Activated T-cell treated with anti-CD3 and anti-CD28 coated beads for 48 hours (primary cell): ENCODE measurements at regions not wholly inside any gene's neighbourhood (a gene's known extent, or its start where the extent isn't known, plus 50 kb on each side); places are given as distances from the start of the nearest gene placed in this dataset.
A peak's percentile ranks its signal among the peaks of the same experiment; 100 is the strongest.
"Not testable (repeated sequence)": the region's sequence is repeated elsewhere in the genome, so short reads cannot be mapped to it uniquely, and the experiment has no call there.

Experiments used
- DNase-seq: peaks from one replicate; pipeline ENCODE4 v3.0.0-alpha.2; 2020; ENCODE audit warnings: low read depth

DNA sequence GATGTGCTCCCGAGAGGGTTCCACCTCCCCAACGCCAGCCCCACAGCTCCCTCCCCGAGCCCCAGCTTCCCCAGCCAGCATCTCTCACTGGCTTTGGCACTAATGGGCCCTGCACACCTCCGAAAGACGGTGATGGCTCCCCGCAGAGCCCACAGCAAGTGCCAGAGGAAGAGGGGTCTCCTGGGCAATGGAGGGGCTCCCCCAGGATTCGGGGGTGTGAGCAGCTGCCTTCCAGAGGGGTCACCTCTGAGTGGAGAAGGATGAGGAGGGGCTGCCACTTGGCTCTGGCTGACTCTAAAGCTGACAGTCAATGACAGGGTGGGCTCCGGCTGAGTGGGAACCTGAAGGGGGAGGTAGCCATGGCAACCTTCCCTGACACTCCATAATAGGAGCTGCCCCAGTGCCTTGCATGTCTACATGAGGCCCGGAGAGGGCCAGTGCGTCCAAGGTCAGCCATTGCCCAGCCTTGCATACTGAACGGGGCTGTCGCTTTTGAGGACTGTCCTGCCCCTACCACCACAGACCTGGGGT is 98.6 kb upstream of the SYT13 start:
- DNase-seq, result no peak

DNA sequence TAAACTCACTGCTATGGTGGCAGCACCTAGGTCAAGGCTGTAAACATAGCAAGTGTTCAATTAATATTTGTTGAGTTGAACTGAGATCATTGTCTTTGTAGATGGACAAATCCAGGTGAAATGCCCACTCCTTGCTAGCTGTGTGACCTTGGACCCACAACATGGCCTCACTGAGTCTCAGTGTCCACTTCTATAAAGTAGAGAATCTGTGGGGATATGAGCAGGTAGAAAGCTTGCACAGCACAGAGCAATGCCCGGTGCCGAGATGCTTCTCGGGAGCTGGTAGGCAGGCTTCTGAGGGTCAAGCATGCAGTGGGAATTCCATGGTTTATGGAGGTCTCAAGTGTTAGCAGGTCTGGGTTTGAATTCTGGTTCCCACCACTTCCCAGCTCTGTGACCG is 97.9 kb upstream of the SYT13 start:
- DNase-seq, result no peak

DNA sequence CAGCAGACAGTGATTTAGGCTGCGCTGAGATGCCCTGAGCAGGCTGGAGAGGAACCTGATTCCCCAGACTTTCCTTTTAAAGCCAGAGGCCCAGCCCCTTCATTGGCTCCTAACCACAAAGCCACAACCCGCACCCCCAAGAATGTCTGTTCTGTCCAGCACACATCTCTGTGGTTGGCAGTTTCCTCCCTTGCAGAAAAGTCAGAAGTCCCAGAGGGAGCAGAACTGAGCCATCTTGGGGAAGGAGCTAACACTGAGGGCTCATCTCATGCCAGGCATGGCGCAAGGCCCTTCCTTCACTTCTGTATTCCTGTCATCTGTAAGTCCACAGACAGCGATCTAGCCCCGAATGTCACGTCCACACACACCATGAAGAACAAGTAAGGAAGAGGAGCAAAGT is 97.1 kb upstream of the SYT13 start:
- DNase-seq, result no peak

DNA sequence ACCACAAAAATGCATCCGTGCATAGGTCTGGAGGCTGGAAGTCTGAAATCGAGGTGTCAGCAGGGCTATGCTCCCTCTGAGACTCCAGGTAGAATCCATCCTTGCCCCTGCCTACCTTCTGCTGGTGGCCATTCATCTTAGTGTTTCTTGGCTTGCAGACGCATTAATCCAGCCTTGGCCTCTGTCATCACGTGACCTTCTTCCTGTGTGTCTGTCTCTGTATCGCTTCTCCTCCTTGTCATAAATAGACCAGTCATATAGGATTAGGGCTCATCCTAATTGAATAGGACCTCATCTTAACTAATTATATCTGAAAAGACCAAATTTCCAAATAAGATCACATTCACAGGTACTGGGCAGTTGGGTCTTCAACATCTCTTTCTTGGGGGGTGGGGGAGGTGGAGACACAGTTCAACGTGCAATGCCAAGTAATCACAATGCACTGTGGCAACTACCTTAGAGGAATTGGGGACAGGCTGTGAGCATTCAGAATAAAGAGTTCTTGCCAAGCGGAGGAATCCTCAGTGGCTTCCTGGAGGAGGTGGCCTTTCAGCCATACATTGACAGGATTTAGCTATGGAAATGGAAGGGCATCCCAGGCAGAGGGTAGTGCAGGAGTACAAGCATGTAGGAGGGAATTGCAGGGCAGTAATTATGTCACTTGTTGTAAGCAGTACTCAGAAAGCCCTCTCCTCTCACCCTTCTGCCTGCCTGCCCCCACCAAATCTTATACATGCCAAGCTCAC is 96.2 kb upstream of the SYT13 start:
- DNase-seq, result no peak

DNA sequence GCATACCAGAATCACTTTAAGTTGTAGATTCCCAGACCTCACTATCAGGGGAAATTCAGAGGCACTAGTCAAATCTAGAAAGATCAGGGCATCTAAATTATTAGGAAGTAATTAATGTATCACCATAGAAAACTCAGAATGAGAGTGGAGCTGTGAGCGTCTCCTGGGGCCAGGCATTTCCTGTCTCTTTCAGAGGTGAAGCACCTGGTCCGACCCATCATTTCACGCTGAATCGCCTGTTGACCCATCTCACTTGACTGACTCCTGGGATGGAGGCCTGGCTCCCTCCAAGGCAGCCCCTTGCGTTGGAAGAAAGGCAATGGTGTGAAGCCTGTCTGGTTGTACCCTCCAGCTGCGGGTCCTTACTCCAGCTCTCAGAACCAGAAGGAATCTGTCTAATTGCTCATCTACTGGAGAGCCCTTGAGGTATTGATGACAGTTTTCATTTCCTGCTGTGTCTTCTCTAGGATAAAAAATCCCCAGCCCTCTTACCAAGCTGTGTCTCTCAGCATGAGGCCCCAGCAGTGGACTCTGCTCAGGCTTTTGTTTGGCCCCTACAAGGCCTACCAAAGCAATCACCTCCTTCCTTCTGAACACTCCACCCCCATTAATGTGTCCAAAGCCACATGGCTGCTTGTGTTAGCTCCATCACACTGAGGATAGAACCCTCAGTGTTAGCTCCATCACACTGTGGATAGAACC is 93.2 kb upstream of the SYT13 start:
- no peak for DNase-seq

DNA sequence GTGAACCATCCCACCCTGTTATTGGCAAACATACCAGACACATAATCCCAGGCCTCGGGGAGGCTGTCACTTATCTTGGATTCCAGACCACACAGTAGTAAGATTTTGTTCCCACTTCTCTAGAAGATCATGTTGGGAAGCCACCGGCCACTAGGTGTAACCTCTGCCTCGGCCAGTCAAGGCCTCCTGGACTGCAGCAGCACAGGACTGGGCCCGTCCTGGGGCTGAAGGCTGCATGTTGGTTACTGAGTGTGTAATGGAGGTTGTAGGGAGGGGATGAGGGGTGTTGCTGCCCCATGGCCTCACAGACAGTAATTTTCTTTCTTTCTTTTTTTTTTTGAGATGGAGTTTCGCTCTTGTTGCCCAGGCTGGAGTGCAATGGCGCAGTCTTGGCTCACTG is 92.4 kb upstream of the SYT13 start:
- DNase-seq, result no peak

DNA sequence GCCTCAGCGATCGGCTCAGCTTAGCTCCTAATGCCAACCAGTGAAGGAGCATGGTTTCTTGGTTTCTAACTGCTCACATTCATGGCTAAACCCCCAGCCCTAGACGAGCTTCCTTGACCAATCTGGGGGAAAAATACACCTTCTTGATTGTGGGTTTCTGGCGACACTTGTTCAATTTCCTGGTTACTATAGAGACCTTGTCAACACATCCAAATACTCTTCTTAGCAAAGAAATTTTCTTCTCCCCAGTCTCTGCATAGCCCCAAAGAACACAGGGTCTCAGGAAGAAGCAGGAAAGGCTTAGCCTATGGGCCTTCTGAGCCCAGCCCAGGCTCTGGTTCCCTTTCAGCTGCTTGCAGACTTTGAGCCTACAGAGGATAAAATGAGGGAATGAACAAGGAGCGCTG is 88.5 kb upstream of the SYT13 start:
- DNase-seq, result no peak

DNA sequence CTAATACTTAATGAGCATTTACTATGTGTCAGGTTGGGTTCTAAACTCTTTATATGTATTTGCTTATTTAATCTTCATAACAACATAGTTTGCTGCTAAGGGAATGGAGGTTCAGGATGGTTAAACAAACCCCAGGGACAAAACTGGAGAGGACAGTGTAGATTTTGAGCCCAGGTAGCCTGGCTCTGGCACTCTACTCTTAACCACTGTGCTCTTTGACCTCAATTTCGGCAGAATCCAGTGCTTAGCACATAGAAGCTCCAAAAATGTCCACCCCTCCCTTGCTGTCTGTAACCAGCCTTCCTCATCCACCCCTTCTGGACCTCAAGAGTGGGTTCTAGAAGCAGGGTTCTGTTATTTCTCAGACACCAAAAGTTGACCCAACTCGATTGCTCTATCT is 88.0 kb upstream of the SYT13 start:
- no peak for DNase-seq

DNA sequence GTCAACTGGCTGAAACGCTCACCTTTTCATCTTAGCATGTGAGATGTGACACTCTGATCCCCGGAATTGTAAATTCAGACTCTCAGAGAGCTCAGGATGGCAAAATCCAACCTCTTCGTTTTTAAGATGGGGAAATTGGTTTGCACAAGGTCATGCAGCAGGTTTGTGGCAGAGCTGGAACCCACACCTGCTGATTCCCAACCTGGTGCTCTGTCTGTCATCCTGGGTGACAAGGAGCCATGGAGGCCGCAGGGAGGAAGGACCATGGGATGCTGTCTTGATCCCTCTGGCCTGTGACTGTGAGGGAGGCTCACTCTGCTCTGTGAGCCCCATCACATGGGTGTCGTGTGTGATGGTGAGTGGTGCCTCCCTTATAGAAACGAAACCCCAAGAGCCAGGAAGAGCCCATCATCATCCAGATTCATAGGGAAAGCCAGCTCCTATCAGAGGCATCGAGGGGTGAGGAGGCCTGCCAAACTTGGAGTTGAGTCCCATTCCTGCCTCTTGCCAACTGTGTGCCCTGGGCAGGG is 87.4 kb upstream of the SYT13 start:
- no peak for DNase-seq

DNA sequence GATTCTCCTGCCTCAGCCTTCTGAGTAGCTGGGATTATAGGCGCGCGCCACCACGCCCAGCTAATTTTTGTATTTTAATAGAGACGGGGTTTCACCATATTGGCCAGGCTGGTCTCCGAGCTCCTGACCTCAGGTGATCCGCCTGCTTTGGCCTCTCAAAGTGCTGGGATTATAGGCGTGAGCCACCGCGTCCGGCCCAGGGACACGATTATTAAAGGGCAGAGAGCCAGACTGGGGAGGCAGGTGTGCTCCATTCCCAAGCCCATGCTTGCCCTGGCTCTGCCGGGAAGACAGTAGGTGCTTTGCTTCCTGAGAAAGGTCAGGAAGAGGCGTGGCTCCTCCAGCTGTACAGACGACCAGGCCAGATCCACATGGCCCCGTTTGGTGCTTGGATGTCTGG is 86.3 kb upstream of the SYT13 start:
- DNase-seq, result not testable (repeated sequence)

DNA sequence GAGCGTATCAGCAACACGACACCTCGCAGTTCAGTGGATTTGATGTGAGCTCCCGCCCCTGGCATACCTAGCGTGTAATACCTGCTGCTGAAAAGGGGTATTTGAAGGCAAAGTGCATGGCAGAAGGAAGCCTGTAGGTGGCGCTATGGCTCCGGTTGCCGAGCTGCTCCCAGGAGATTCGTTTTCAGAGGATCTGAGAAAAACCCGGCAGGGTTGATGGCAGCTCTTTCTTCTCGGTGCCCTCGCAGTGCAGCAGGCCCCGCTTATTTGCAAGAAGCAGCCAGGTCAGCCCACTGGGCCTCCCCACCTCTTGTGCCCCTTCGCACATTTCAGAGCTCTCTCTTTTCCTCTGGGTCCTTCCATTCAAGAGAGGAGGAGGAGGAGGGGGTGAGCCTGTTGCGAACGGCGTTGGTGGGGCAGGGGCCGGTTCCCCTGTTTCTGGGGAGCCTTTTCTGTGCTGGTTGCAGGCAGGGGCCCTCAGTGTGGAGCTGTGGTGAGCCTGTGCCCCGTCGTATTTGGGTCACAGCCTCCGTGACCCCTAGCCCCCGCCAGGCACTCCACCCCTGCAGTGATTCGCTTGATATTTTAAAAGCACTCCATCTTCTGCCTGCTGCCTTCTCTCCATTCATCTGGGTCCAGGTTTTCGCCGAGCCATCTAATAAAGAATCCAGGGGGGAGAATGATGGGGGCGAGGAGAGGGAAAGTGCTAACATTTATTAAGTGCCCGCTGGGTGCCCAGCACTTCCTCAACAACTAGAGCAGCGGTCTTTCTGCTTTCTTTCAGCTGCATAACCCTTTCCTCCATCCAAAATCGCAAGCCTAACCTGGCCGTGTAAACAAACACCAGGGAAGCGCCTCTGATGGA is 85.3 kb upstream of the SYT13 start:
- DNase-seq, result peak; percentile 61

DNA sequence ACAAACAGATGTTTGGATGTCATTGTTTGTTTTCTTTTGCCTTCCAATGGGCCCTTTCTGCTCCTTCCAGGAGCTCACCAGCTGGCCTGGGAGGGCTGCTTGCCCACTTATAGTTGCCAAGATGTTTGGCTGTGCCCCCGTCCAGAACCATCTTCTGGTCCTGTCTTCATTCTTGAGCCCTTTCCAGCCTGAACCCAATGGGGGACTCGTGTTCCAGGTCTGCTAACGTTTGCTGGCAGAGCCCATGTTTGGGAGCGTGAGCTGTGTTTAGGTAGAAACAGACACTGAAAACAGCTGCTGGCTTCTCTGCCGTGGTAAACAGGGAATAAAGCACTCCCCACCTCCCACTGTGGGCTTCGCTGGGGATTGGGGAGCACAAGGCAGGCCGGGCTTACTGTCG is 83.2 kb upstream of the SYT13 start:
- no peak for DNase-seq

DNA sequence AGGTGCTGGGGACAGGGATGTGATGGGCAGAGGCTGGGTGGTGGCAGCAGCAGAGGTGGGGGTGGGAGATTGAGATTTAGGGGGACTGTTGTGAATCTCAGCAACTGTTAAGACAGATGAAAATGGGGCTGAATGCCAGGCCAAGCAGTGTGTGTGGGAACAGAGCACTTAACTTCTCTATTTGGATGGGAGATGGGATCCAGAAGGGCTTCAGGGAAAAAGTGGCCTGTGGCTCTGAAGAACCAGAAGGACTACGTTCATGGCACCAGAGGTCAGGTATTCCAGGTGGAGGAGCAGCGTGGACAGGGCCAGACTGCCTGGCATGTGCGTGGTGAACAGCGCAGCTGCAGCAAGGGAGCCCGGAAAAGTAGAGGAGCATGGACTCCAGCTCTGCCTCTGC is 82.6 kb upstream of the SYT13 start:
- no peak for DNase-seq

DNA sequence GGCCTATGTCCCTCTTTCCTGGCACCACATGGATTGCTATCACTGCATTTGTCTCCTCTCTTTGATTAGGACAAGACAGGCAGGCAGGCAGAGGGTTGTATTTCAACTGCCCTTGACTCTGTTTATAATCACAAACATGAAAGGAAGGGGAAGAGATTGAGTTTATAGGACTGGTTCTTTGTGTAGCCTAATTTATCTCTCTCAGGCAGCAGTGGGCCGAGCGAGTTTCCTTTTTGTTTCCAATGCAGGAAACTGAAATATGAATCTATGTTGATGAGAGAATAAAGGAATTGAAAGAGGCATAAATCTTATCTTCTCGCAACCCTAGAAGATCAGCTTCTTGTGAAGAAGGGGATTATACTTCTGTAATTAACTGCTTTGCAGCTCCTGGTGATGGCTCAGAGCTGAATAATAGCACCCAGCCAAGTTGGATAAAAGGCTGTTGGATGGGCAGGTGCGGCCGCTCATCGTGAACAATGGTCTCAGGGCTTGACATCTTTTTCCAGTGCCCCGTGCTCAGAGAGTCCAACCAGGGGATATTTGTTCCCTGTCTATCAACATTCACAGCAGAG is 80.6 kb upstream of the SYT13 start:
- no peak for DNase-seq

DNA sequence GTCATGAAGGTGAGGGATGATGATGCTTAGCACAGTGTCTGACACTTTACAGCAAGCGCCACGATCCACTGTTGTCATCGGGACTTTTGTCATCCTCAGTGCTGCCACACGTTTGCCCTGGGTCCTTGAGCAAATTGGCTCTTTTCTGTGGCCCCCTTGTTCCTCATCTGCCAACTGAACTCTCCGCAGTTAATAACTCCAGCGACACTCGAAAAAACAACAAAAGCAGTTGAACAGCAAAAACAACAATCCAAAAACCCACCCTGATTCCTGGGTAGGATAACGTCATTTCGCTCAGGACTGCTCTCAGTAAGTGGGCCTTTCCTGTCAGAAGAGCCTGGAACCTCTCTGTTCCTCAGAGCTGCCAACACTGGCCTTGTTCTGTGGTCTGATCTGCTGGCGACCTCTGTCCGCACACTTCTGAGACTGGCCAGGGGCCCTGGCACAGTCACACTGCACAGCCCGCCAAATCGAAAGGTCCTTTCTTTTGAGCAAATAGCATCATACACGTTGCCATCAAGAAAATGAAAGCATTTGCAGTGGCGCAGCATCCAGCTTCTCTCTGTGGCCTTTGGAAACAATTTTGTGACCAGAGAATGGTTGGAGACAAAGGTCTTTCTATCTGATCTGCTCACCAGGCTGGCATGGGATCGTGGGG is 79.9 kb upstream of the SYT13 start:
- DNase-seq, result no peak

DNA sequence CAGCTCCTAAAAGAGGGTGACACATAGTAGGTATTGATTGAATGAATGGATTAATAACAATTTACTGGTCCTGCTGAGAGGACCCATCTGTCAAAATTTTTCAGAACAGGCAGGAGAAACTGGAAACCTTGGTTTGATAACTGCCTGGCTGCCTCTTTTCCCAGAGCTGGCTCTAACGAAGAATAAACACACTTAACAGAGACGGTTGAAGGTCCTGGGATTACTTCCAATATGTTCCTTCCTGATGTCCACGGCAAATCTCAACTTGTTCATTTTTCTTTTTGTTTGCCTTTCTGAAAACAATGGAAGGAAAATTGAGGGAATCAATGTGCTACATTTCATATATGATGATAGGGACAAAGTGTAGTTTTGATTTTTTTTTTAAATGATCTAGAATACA is 76.5 kb upstream of the SYT13 start:
- no peak for DNase-seq

DNA sequence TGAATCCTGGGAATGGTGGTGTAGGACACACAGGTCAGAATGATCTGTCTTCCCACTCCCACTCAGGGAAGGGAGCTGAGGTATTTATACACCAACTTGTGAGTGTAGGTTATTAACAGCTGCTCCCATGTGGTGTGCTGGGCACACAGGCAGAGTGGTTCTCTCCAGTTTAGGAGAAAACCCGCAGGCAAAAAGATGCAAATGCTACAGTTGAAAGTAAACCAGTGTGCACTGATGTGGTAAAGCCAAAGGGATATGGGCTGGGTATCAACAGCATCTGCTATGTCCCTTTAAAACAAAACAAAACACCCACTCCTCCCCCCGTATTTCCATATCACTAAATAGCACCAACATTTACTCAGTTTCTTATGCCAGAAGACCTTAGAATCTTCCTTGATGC is 75.4 kb upstream of the SYT13 start:
- DNase-seq, result no peak

DNA sequence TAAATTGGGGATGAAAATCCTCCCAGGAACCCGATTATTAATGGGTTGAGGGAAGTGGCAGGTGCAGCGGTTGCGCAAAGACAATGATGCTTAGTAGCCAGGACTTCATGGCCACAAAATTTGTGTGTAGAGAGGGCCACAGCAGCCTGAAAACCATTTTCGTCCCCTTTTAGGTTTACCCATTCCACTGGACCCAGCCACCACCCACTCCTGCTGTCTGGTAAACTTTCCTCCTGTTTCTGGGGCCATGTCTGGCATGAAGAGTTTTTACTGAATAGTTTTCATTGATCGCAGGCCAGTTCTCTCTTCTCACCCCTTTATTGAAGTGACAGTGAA is 69.5 kb upstream of the SYT13 start:
- DNase-seq, result no peak

DNA sequence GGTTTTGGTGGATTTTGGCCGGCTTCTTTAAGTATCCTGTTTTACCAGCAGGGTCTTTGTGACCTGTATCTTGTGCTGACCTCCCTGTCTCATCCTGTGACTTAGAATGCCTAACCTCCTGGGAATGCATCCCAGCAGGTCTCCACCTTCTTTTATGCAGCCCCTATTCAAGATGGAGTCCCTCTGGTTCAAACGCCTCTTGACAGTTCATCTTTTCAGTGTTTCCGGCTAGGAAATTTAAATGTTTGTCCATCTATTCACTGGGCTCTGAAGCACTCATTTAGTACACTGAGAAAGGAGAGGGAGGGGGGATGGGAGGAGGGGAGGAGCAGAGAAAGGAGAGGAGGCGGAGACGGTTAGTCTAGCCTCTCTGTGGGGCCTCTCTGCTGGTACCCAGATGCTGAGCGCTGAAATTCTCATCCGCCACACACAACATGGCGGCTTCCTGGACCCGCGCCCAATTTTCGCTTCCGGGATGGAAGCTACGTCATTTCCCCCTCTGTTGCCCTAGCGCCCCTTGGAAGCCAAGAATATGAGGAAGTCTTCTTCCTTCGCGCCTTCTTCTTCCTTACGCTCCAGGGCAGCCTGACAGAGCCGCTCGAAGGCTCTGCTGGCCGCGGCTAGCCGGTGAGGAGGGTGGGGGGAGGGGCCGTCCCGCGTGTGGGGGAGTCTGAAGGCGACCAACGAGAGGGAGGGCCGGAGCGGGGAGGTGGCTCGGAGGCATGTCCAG is 69.0 kb upstream of the SYT13 start:
- peak; percentile 77 for DNase-seq

DNA sequence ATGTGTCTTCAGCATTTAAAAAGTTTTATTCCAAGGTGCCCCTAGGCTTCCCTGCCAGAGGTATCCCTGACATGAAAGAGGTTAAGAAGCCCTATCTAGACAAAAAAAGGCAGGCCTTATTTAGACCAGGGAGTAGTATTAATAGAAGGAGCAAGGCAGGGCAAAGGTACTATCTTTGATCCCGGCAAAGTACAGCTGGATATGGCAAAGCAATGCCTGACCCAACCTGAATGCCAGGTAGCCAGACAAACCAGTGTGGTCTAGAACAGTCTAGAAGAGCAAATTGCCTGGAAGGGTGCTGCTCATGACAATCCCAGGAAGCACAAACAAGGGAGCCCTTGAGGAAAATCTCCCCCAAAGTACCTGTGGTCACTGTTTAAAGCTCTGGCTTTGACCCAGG is 62.6 kb upstream of the SYT13 start:
- no peak for DNase-seq
